CD4-positive, alpha-beta T cell (primary cell): ENCODE measurements at regions not wholly inside any gene's neighbourhood (a gene's known extent, or its start where the extent isn't known, plus 50 kb on each side); places are given as distances from the start of the nearest gene placed in this dataset.

ENCODE experiments used
- ATAC-seq: fragments of 200-7000 bp; cut with Tn5 transposase; one replicate; pipeline ENCODE4 v1.10.0; 2022; ENCODE audit warnings: mild to moderate bottlenecking; ENCODE audit not compliant: poor library complexity
- CTCF ChIA-PET: fragments of 350-600 bp; sonication (Branson Sonifier 250); formaldehyde crosslinking; loops from one replicate; lab custom pipeline; 2021; ENCODE audit warnings: antibody characterized with exemption, inconsistent platforms; lab: Charles Lee
- POLR2A ChIA-PET: fragments of 350-600 bp; sonication (Branson Sonifier 250); formaldehyde crosslinking; loops from one replicate; lab custom pipeline; 2021; ENCODE audit warnings: antibody characterized with exemption, inconsistent platforms; lab: Charles Lee
- DNase-seq, 14 experiments: peaks; one replicate each; pipeline ENCODE4 v3.0.0-alpha.2; 2013 to 2020; ENCODE audit warnings: mixed read lengths in 2 of 14
- H3K27ac ChIP-seq, 2 donors: one replicate each; pipeline versions ENCODE4 v1.5.1 to v1.7.0; 2013; ENCODE audit warnings: low read length in 2 of 2, low read depth in 1 of 2, mild to moderate bottlenecking in 1 of 2
- H3K27me3 ChIP-seq, 2 experiments: 1 replicate in 1 of 2; 2 replicates in 1 of 2; pipeline versions ENCODE4 v1.6.1 to v1.7.0; 2013; ENCODE audit warnings: low read length in 2 of 2, control low read depth in 1 of 2, mild to moderate bottlenecking in 1 of 2, moderate library complexity in 1 of 2; ENCODE audit not compliant: insufficient read depth in 2 of 2, control insufficient read depth in 1 of 2
- H3K36me3 ChIP-seq: one replicate; pipeline ENCODE4 v1.6.1; 2013; ENCODE audit warnings: low read length, control low read depth; ENCODE audit not compliant: insufficient read depth
- H3K4me1 ChIP-seq: one replicate; pipeline ENCODE4 v1.6.1; 2013; ENCODE audit warnings: low read length, control low read depth; ENCODE audit not compliant: insufficient read depth
- H3K4me3 ChIP-seq: one replicate; pipeline ENCODE4 v1.5.1; 2013; ENCODE audit warnings: mild to moderate bottlenecking, low read length, moderate library complexity
- H3K9me3 ChIP-seq, 2 experiments: 1 replicate in 1 of 2; 2 replicates in 1 of 2; pipeline versions ENCODE4 v1.6.1 to v1.7.0; 2013; ENCODE audit warnings: low read length in 2 of 2, mild to moderate bottlenecking in 2 of 2, control low read depth in 1 of 2, moderate library complexity in 1 of 2; ENCODE audit not compliant: control insufficient read depth in 1 of 2, insufficient read depth in 1 of 2
- H3K27ac Mint-ChIP-seq: one replicate; pipeline ENCODE4 v1.8.0; 2020; ENCODE audit warnings: mixed read lengths
- H3K27me3 Mint-ChIP-seq: one replicate; pipeline ENCODE4 v1.8.0; 2021; ENCODE audit warnings: mixed read lengths
- H3K36me3 Mint-ChIP-seq: one replicate; pipeline ENCODE4 v1.8.0; 2021; ENCODE audit warnings: low read depth, mixed read lengths
- H3K4me1 Mint-ChIP-seq: one replicate; pipeline ENCODE4 v1.8.0; 2021; ENCODE audit warnings: low read depth, mixed read lengths
- H3K4me3 Mint-ChIP-seq: one replicate; pipeline ENCODE4 v1.8.0; 2020; ENCODE audit warnings: mild to moderate bottlenecking, mixed read lengths
- H3K9me3 Mint-ChIP-seq: one replicate; pipeline ENCODE4 v1.8.0; 2020; ENCODE audit warnings: mixed read lengths
- intact Hi-C, 2 experiments: fragments of 100-400 bp; cut with DNase I in 1 of 2; cut with micrococcal nuclease in 1 of 2; formaldehyde crosslinking; loops; one replicate each; pipeline versions ENCODE4 v1.15.1 to v1.9.0; 2023 to 2025; cut with DNase I, micrococcal nuclease
- TF ChIP-seq, protein P1 (sequence below): fragments of 200-600 bp; IDR thresholded peaks from one replicate; pipeline ENCODE4 v1.8.0; 2022; ENCODE audit warnings: antibody characterized with exemption, mild to moderate bottlenecking

DNA sequence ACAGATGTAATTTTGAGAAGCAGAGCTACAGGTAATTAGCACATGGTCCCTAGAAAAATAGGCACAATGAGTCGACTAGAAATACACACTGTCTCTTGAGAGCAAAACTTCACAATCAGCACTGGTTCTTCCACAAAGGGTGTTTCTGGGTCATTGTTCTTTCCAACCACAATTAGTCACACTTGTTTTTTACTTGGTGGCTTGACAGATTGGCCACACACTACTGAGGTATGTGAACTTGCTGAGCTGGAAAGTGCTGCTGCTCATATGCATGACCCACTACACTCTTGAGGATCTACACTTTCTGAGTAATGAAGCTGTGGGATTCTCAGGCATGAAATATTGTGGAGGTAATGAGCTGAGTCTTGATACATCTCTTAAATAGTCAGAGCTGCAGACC lies 347.7 kb downstream of the BCKDHB start:
- H3K9me3 Mint-ChIP-seq = no peaks in the 10 kb centered on the region
- Histone ChIP-seq H3K27ac (no peak overlapping the region), H3K9me3 (no peaks in the 10 kb centered on the region), H3K36me3 (no peaks in the 10 kb centered on the region), H3K27me3 (no peaks in the 10 kb centered on the region), H3K4me1 (no peaks in the 10 kb centered on the region), H3K4me3 (no peak overlapping the region)
- H3K36me3 Mint-ChIP-seq = no peaks in the 10 kb centered on the region
- H3K4me3 Mint-ChIP-seq = no peak overlapping the region
- no peaks in the 10 kb centered on the region for H3K27me3 Mint-ChIP-seq
- CTCF ChIA-PET = no interaction called here
- H3K4me1 Mint-ChIP-seq = no peaks in the 10 kb centered on the region
- TF ChIP-seq, protein P1, sequence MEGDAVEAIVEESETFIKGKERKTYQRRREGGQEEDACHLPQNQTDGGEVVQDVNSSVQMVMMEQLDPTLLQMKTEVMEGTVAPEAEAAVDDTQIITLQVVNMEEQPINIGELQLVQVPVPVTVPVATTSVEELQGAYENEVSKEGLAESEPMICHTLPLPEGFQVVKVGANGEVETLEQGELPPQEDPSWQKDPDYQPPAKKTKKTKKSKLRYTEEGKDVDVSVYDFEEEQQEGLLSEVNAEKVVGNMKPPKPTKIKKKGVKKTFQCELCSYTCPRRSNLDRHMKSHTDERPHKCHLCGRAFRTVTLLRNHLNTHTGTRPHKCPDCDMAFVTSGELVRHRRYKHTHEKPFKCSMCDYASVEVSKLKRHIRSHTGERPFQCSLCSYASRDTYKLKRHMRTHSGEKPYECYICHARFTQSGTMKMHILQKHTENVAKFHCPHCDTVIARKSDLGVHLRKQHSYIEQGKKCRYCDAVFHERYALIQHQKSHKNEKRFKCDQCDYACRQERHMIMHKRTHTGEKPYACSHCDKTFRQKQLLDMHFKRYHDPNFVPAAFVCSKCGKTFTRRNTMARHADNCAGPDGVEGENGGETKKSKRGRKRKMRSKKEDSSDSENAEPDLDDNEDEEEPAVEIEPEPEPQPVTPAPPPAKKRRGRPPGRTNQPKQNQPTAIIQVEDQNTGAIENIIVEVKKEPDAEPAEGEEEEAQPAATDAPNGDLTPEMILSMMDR = no peak
- POLR2A ChIA-PET = no interaction called here
- DNase-seq (peak in 2 of 14 experiments; percentile 11 to 45), ATAC-seq (no peak)
- intact Hi-C loops = no loop called here
- no peak overlapping the region for H3K27ac Mint-ChIP-seq

DNA sequence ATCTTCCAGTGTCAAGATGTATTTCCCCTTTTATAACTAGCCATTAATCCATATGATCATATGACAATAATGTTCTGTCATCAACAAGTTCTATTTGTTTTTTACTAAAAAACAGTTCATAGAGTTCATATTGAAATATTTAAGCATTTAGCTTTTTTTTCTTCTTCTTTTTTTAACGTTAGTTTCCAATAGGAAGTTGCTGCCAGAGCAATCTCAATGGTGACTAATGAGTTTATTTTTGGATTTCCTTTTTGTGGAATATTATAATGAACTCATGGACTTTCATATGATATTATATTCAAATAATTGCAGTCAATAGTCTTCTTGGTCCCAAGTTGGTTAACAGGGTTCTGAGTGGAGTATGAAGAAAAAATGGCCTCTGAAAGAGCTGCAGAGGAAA lies 343.3 kb downstream of the BCKDHB start:
- H3K9me3 ChIP-seq = no peaks in the 10 kb centered on the region
- no peaks in the 10 kb centered on the region for H3K4me1 ChIP-seq
- no peak overlapping the region for H3K4me3 Mint-ChIP-seq
- TF ChIP-seq, protein P1 = no peak
- H3K9me3 Mint-ChIP-seq = peaks cover 3% of the 10 kb centered on the region
- H3K27me3 ChIP-seq = no peaks in the 10 kb centered on the region
- no peaks in the 10 kb centered on the region for H3K36me3 ChIP-seq
- ChIA-PET POLR2A (no interaction called here), CTCF (no interaction called here)
- H3K4me1 Mint-ChIP-seq = no peaks in the 10 kb centered on the region
- no peaks in the 10 kb centered on the region for H3K27me3 Mint-ChIP-seq
- DNase-seq (no peak), ATAC-seq (no peak)
- H3K27ac ChIP-seq = no peak overlapping the region
- H3K36me3 Mint-ChIP-seq = no peaks in the 10 kb centered on the region
- H3K27ac Mint-ChIP-seq = no peak overlapping the region
- H3K4me3 ChIP-seq = no peak overlapping the region
- intact Hi-C loops = no loop called here

DNA sequence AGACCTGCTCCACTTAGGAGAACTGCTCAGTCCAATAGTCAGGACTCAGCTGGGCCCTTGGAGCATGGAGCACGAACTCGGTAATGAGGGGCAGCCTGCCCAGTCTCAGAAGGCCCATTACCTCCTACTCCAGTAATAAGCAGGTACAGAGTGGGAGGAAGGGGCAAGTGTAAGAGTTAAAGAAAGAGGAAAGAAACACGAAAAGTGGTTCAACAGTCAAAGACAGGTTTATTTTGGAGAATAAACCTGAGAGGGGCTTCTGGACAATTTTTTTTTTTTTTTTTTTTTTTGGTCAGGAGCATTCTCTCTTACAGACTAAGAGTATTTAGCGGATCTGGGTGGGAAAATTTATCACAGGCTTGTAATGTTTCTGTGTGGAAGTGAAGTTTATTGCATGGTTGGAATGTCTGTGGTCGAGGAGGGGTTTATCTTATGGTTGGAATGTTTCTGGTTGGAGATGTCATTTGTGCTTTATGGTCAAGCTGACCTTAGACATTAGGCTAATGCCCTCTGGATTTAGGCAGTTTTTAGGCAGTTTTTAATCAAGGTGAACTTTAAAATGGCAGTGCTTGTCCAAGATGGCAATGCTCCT lies 340.1 kb downstream of the BCKDHB start:
- DNase-seq (no peak), ATAC-seq (no peak)
- no peaks in the 10 kb centered on the region for H3K27me3 Mint-ChIP-seq
- H3K4me1 Mint-ChIP-seq = no peaks in the 10 kb centered on the region
- no peaks in the 10 kb centered on the region for H3K36me3 Mint-ChIP-seq
- Histone ChIP-seq H3K4me1 (no peaks in the 10 kb centered on the region), H3K4me3 (no peak overlapping the region), H3K36me3 (no peaks in the 10 kb centered on the region), H3K9me3 (no peaks in the 10 kb centered on the region), H3K27me3 (no peaks in the 10 kb centered on the region), H3K27ac (no peak overlapping the region)
- ChIA-PET POLR2A (no interaction called here), CTCF (no interaction called here)
- peaks cover 3% of the 10 kb centered on the region for H3K9me3 Mint-ChIP-seq
- H3K27ac Mint-ChIP-seq = no peak overlapping the region
- intact Hi-C loops = no loop called here
- no peak overlapping the region for H3K4me3 Mint-ChIP-seq
- TF ChIP-seq, protein P1 = no peak
